Keratinocyte (primary cell): ENCODE measurements at regions not wholly inside any gene's neighbourhood (a gene's known extent, or its start where the extent isn't known, plus 50 kb on each side); places are given as distances from the start of the nearest gene placed in this dataset.

Source experiments
- DNase-seq: peaks from one replicate; pipeline ENCODE4 v3.0.0-alpha.2; 2011; ENCODE audit warnings: low read depth, missing footprints, low spot score
- FAIRE-seq: peaks from 2 replicates; lab custom pipeline; 2011; peaks lifted over from hg19 to GRCh38; lab: Jason Lieb, UNC
- H2AFZ ChIP-seq: 2 replicates; pipeline ENCODE4 v1.6.0; 2012; ENCODE audit warnings: low read length, control low read depth, inconsistent platforms; ENCODE audit not compliant: control insufficient read depth
- H3K27ac ChIP-seq: 2 replicates; pipeline ENCODE4 v1.5.1; 2011; ENCODE audit warnings: low read length; ENCODE audit not compliant: control insufficient read depth, insufficient read depth
- H3K27me3 ChIP-seq: 3 replicates; pipeline ENCODE4 v1.6.0; 2011; ENCODE audit warnings: low read length; ENCODE audit not compliant: control insufficient read depth, insufficient read depth; ENCODE audit errors: extremely low read depth
- H3K36me3 ChIP-seq, 2 experiments: 2 replicates in 1 of 2; 3 replicates in 1 of 2; pipeline ENCODE4 v1.5.1; 2011; ENCODE audit warnings: low read length in 2 of 2, mild to moderate bottlenecking in 1 of 2; ENCODE audit not compliant: control insufficient read depth in 2 of 2, insufficient read depth in 2 of 2; ENCODE audit errors: extremely low read depth in 1 of 2
- H3K4me1 ChIP-seq: 3 replicates; pipeline ENCODE4 v1.5.1; 2011; ENCODE audit warnings: low read length; ENCODE audit not compliant: control insufficient read depth, insufficient read depth; ENCODE audit errors: extremely low read depth
- H3K4me2 ChIP-seq: 3 replicates; pipeline ENCODE4 v1.6.0; 2011; ENCODE audit warnings: low read depth, low read length; ENCODE audit not compliant: control insufficient read depth, insufficient read depth; ENCODE audit errors: extremely low read depth
- H3K4me3 ChIP-seq, 3 experiments: fragments of 200-600 bp in 1 of 3; sonication (generic) in 1 of 3; 2 replicates in 2 of 3; 3 replicates in 1 of 3; pipeline ENCODE4 v1.5.1; 2011 to 2016; ENCODE audit warnings: low read length in 3 of 3, mild to moderate bottlenecking in 3 of 3, control low read depth in 2 of 3, inconsistent platforms in 1 of 3, low read depth in 1 of 3, mixed read lengths in 1 of 3, mixed run types in 1 of 3, moderate library complexity in 1 of 3; ENCODE audit not compliant: control insufficient read depth in 2 of 3, insufficient read depth in 2 of 3; ENCODE audit errors: extremely low read depth in 1 of 3
- H3K79me2 ChIP-seq: 2 replicates; pipeline ENCODE4 v1.6.0; 2012; ENCODE audit warnings: low read length; ENCODE audit not compliant: control insufficient read depth, insufficient read depth
- H3K9ac ChIP-seq: 3 replicates; pipeline ENCODE4 v1.6.0; 2011; ENCODE audit warnings: low read length; ENCODE audit not compliant: control insufficient read depth, insufficient read depth; ENCODE audit errors: extremely low read depth
- H3K9me1 ChIP-seq: 3 replicates; pipeline ENCODE4 v1.6.0; 2011; ENCODE audit warnings: low read length; ENCODE audit not compliant: control insufficient read depth, insufficient read depth; ENCODE audit errors: extremely low read depth
- H3K9me3 ChIP-seq: 2 replicates; pipeline ENCODE4 v1.5.1; 2012; ENCODE audit warnings: low read depth, low read length; ENCODE audit not compliant: control insufficient read depth
- H4K20me1 ChIP-seq: 3 replicates; pipeline ENCODE4 v1.6.0; 2011; ENCODE audit warnings: low read length; ENCODE audit not compliant: control insufficient read depth, insufficient read depth; ENCODE audit errors: extremely low read depth
- EZH2 ChIP-seq: IDR thresholded peaks from one replicate; pipeline ENCODE4 v1.6.1; 2012; ENCODE audit warnings: inconsistent platforms, mild to moderate bottlenecking, low read length, moderate library complexity
- dilution Hi-C: fragments of 300-500 bp; cut with MboI; formaldehyde crosslinking; loops from one replicate; pipeline ENCODE4 v1.7.0; 2020; ENCODE audit warnings: low sequenced_read_pairs; ENCODE audit not compliant: extremely low pct_ligation_motif_present
- TF ChIP-seq, protein P1 (sequence below), 3 experiments: IDR thresholded peaks in 1 of 3; conservative IDR thresholded peaks in 1 of 3; optimal IDR thresholded peaks in 1 of 3; 2 replicates in 2 of 3; 3 replicates in 1 of 3; pipeline versions ENCODE3 to v1.5.1; 2011; ENCODE audit warnings: low read length in 3 of 3, mild to moderate bottlenecking in 3 of 3, moderate library complexity in 2 of 3, control low read depth in 1 of 3, inconsistent platforms in 1 of 3; ENCODE audit not compliant: insufficient read depth in 2 of 3; ENCODE audit errors: extremely low read depth in 1 of 3

DNA sequence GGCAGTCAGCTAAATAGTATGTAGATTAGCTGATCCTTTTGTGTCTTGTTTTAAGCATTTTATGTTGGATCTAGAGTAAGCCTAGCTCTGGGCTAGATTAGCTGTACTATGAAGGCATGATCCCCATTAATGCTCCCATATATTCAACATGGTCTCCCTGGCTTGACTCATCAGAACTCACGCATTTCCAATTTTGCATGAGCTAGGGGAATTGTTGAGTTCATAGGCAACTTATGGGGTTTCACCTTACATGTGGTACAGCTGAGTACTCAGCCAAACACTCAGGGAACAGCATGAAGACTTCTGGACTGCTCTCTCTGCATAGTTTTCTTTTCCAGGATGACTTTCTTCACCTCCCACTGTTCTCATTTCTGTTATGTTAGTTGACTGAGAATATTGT, 248.2 kb downstream of the TMX3 start:
- Histone ChIP-seq H3K4me3 (no peak overlapping the region), H3K9me1 (no peaks in the 10 kb centered on the region), H2AFZ (no peak overlapping the region), H3K9ac (no peak overlapping the region), H3K4me2 (no peak overlapping the region), H3K36me3 (no peaks in the 10 kb centered on the region), H4K20me1 (no peaks in the 10 kb centered on the region), H3K27ac (no peak overlapping the region), H3K27me3 (no peaks in the 10 kb centered on the region), H3K79me2 (no peaks in the 10 kb centered on the region), H3K4me1 (no peaks in the 10 kb centered on the region), H3K9me3 (no peaks in the 10 kb centered on the region)
- dilution Hi-C loops: no loop called here
- DNase-seq: no peak
- TF ChIP-seq, protein P1, sequence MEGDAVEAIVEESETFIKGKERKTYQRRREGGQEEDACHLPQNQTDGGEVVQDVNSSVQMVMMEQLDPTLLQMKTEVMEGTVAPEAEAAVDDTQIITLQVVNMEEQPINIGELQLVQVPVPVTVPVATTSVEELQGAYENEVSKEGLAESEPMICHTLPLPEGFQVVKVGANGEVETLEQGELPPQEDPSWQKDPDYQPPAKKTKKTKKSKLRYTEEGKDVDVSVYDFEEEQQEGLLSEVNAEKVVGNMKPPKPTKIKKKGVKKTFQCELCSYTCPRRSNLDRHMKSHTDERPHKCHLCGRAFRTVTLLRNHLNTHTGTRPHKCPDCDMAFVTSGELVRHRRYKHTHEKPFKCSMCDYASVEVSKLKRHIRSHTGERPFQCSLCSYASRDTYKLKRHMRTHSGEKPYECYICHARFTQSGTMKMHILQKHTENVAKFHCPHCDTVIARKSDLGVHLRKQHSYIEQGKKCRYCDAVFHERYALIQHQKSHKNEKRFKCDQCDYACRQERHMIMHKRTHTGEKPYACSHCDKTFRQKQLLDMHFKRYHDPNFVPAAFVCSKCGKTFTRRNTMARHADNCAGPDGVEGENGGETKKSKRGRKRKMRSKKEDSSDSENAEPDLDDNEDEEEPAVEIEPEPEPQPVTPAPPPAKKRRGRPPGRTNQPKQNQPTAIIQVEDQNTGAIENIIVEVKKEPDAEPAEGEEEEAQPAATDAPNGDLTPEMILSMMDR (optimal IDR thresholded peaks at IDR 0.05 in 1 of 3, IDR thresholded peaks at IDR 0.05 in 1 of 3, conservative IDR thresholded peaks at IDR 0.05 in 1 of 3; ENCODE audit: extremely low read depth in 1 of 3, insufficient read depth in 2 of 3, low read length in 3 of 3): no peak
- no peak for TF ChIP-seq EZH2
- FAIRE-seq: no peak

DNA sequence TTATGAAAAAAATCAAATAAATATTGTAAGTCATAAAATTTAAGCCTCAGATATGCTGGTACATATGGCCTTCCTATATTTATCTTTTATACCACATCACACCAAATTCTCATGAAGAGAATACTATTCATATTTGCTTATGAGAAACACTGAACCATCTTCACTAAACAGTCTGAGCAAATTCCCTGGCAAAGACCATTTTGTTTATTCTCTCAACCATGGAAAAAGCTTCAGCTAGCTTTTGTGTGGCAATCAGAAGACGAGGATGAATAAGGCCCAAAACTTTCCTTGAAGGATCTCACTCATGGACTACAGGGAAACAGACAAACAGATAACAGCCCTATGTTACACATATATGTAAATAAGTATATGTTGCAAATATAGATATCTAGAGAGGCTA, 252.1 kb downstream of the TMX3 start:
- FAIRE-seq: no peak
- H2AFZ ChIP-seq: no peak overlapping the region
- no peak overlapping the region for H3K4me2 ChIP-seq
- H3K27me3 ChIP-seq: no peaks in the 10 kb centered on the region
- no peaks in the 10 kb centered on the region for H3K79me2 ChIP-seq
- no peak for DNase-seq
- no peak overlapping the region for H3K4me3 ChIP-seq
- no peak for TF ChIP-seq EZH2
- TF ChIP-seq, protein P1 (optimal IDR thresholded peaks at IDR 0.05 in 1 of 3, IDR thresholded peaks at IDR 0.05 in 1 of 3, conservative IDR thresholded peaks at IDR 0.05 in 1 of 3; ENCODE audit: extremely low read depth in 1 of 3, insufficient read depth in 2 of 3, low read length in 3 of 3): no peak
- dilution Hi-C loops: no loop called here
- H3K9ac ChIP-seq: no peak overlapping the region
- H3K9me1 ChIP-seq: no peaks in the 10 kb centered on the region
- no peak overlapping the region for H3K27ac ChIP-seq
- no peaks in the 10 kb centered on the region for H3K9me3 ChIP-seq
- H3K36me3 ChIP-seq: no peaks in the 10 kb centered on the region
- no peaks in the 10 kb centered on the region for H4K20me1 ChIP-seq
- H3K4me1 ChIP-seq: no peaks in the 10 kb centered on the region
